ENCODE measurements at regions not wholly inside any gene's neighbourhood (a gene's known extent, or its start where the extent isn't known, plus 50 kb on each side); places are given as distances from the start of the nearest gene placed in this dataset.

DNA sequence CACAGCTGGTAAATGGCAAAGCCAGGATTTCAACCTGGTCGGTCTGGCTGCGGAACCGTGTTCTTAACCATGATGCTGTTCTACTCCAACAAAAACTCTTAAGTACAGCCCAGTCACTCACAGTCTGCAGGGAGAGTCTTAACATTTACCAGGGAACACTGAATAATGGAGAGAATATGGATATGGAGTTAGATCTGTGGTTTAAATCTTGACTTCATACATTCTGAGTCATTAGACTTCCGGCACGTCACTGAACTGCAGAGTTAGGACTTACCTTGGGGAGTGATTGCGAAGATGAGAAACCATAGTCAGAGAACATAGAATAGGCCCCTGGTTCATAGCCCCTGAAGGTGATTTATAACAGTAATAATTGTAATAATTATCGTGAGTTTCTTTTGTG is 61.7 kb downstream of the ADRA2A start:
- no peak overlapping the region for H2AK5ac ChIP-seq (ENCODE audit: insufficient read length, low read length)
- no peak overlapping the region for H3T11ph ChIP-seq (ENCODE audit: low read length)
- Mint-ChIP-seq H3K27ac (no peak overlapping the region), H3K36me3 (ENCODE audit: insufficient read depth in 1 of 3, low read depth in 3 of 3) (peaks cover 0 to 13% (median 0%) of the 10 kb centered on the region in 3 experiments; a peak in 1 of 7 replicates), H3K9me3 (peaks cover 0 to 2% of the 10 kb centered on the region in 2 experiments; a peak in 3 of 5 replicates), H3K27me3 (ENCODE audit: low read depth) (peaks cover 13% of the 10 kb centered on the region), H3K4me1 (peaks cover 44 to 59% of the 10 kb centered on the region in 2 experiments), H3K4me3 (no peak overlapping the region)
- H3K4ac ChIP-seq (ENCODE audit: low read depth, low read length): no peak overlapping the region
- H3K23ac ChIP-seq (ENCODE audit: insufficient read length, low read depth, low read length): no peak overlapping the region
- H2BK5ac ChIP-seq (ENCODE audit: insufficient read length, low read length): no peak overlapping the region
- no peak overlapping the region for H3K56ac ChIP-seq (ENCODE audit: insufficient read length, low read depth, low read length)
- peaks cover 12% of the 10 kb centered on the region; the same call in 1 of the 2 replicates for H3K4me1 ChIP-seq (ENCODE audit: insufficient read depth, low read length)
- no peak overlapping the region for H4K5ac ChIP-seq (ENCODE audit: insufficient read length, low read depth, low read length)
- WGBS (ENCODE audit: extremely low coverage, insufficient read length, low lambda C conversion rate): no CpG with 5 or more reads among the region's 7 CpGs
- no peak overlapping the region for H3K27ac ChIP-seq (ENCODE audit: insufficient read length, low read depth, low read length)
- H2BK12ac ChIP-seq (ENCODE audit: insufficient read length, low read depth, low read length): no peak overlapping the region
- H2BK15ac ChIP-seq (ENCODE audit: low read depth, low read length): no peak overlapping the region
- no peaks in the 10 kb centered on the region for H3K23me2 ChIP-seq (ENCODE audit: insufficient read length, low read depth, low read length, poor library complexity, severe bottlenecking)
- H2BK120ac ChIP-seq (ENCODE audit: low read depth, low read length, poor library complexity, severe bottlenecking): no peak overlapping the region
- TF ChIP-seq, protein P1, sequence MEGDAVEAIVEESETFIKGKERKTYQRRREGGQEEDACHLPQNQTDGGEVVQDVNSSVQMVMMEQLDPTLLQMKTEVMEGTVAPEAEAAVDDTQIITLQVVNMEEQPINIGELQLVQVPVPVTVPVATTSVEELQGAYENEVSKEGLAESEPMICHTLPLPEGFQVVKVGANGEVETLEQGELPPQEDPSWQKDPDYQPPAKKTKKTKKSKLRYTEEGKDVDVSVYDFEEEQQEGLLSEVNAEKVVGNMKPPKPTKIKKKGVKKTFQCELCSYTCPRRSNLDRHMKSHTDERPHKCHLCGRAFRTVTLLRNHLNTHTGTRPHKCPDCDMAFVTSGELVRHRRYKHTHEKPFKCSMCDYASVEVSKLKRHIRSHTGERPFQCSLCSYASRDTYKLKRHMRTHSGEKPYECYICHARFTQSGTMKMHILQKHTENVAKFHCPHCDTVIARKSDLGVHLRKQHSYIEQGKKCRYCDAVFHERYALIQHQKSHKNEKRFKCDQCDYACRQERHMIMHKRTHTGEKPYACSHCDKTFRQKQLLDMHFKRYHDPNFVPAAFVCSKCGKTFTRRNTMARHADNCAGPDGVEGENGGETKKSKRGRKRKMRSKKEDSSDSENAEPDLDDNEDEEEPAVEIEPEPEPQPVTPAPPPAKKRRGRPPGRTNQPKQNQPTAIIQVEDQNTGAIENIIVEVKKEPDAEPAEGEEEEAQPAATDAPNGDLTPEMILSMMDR (conservative IDR thresholded peaks at IDR 0.05): no peak
- H3K4me2 ChIP-seq (ENCODE audit: insufficient read depth, insufficient read length, low read length): no peak overlapping the region
- H2AFZ ChIP-seq (ENCODE audit: low read length): no peak overlapping the region
- H4K8ac ChIP-seq (replicated peaks; ENCODE audit: insufficient read length, low read depth, low read length): no peak overlapping the region
- no peak overlapping the region for H2BK20ac ChIP-seq (ENCODE audit: low read depth, low read length, poor library complexity, severe bottlenecking)
- H4K20me1 ChIP-seq (ENCODE audit: control insufficient read depth, insufficient read depth, insufficient read length): no peaks in the 10 kb centered on the region
- no peak overlapping the region for H3K18ac ChIP-seq (ENCODE audit: insufficient read length, low read depth, low read length)
- H3K14ac ChIP-seq (ENCODE audit: insufficient read depth, low read length): no peak overlapping the region
- no peaks in the 10 kb centered on the region for H3K9me3 ChIP-seq (ENCODE audit: control insufficient read depth, low read depth, low read length)
- no peaks in the 10 kb centered on the region for H3K27me3 ChIP-seq (ENCODE audit: insufficient read depth, low read length)
- no peak overlapping the region for H3K9ac ChIP-seq (ENCODE audit: extremely low read depth, insufficient read length, low read length)
- no peaks in the 10 kb centered on the region for H3K79me2 ChIP-seq (ENCODE audit: insufficient read depth, low read length)
- no peak for DNase-seq
- H4K91ac ChIP-seq (ENCODE audit: insufficient read length, low read depth, low read length): no peak overlapping the region
- H3K79me1 ChIP-seq (ENCODE audit: insufficient read depth, low read depth, low read length, poor library complexity, severe bottlenecking): no peaks in the 10 kb centered on the region
